Peyer's patch (tissue), 4 donors: ENCODE measurements at regions not wholly inside any gene's neighbourhood (a gene's known extent, or its start where the extent isn't known, plus 50 kb on each side); places are given as distances from the start of the nearest gene placed in this dataset.

Experiments
- CTCF ChIP-seq, 6 experiments: fragments of 450-650 bp in 4 of 6; fragments of 200-600 bp in 2 of 6; sonication (generic) in 1 of 6; IDR thresholded peaks; one replicate each; pipeline ENCODE4 v1.5.1; 2017 to 2019; ENCODE audit warnings: antibody characterized with exemption in 6 of 6, mild to moderate bottlenecking in 3 of 6, moderate library complexity in 1 of 6
- POLR2A ChIP-seq, 2 donors: fragments of 450-650 bp; IDR thresholded peaks; one replicate each; pipeline ENCODE4 v1.5.1; 2017; ENCODE audit warnings: antibody characterized with exemption in 2 of 2, mild to moderate bottlenecking in 2 of 2, moderate library complexity in 2 of 2

- TF ChIP-seq POLR2A (IDR thresholded peaks at IDR 0.05): no peak
- no peak for TF ChIP-seq CTCF (IDR thresholded peaks at IDR 0.05)
These were observed 466.8 kb downstream of the ARHGEF28 start for GRCh38 chr5:74092766-74093165.
